SK-N-SH (cell line): ENCODE measurements at regions not wholly inside any gene's neighbourhood (a gene's known extent, or its start where the extent isn't known, plus 50 kb on each side); places are given as distances from the start of the nearest gene placed in this dataset.

Experiments
- CTCF ChIA-PET: fragments of 300-600, 350-600 bp; formaldehyde crosslinking; extraction: SDS; loops from one replicate; lab custom pipeline; 2021; lab: Yijun Ruan, JAX
- POLR2A ChIA-PET: fragments of 350-600 bp; sonication (Branson Sonifier 250); formaldehyde crosslinking; extraction: SDS; loops from one replicate; lab custom pipeline; 2020; ENCODE audit warnings: antibody characterized with exemption, inconsistent platforms; lab: Yijun Ruan, JAX
- DNase-seq: peaks from one replicate; pipeline ENCODE4 v3.0.0; 2012
- H2AFZ ChIP-seq: fragments of 200-600 bp; sonication (generic); 2 replicates; pipeline ENCODE4 v1.8.1; 2016; ENCODE audit warnings: antibody characterized with exemption, mild to moderate bottlenecking, low read depth
- H3F3A ChIP-seq: fragments of 200-600 bp; sonication (generic); replicated peaks from 2 replicates; pipeline ENCODE3; 2016; ENCODE audit warnings: antibody characterized with exemption, mild to moderate bottlenecking; ENCODE audit not compliant: insufficient read depth
- H3K27ac ChIP-seq, 2 experiments: fragments of 200-500 bp in 1 of 2; fragments of 200-600 bp in 1 of 2; sonication (Bioruptor generic) in 1 of 2; sonication (generic), shearing (Covaris generic) in 1 of 2; 2 replicates each; pipeline versions ENCODE4 v1.5.1 to v1.6.1; 2014 to 2016; ENCODE audit warnings: low read depth in 2 of 2, inconsistent platforms in 1 of 2, low read length in 1 of 2, mild to moderate bottlenecking in 1 of 2, mixed read lengths in 1 of 2
- H3K27me3 ChIP-seq: fragments of 200-600 bp; sonication (generic), shearing (Covaris generic); 2 replicates; pipeline ENCODE4 v1.6.1; 2016; ENCODE audit warnings: mixed run types; ENCODE audit not compliant: insufficient read depth
- H3K36me3 ChIP-seq, 2 experiments: fragments of 200-500 bp in 1 of 2; fragments of 200-600 bp in 1 of 2; sonication (Bioruptor generic) in 1 of 2; sonication (generic) in 1 of 2; replicated peaks in 1 of 2; 2 replicates each; pipeline versions ENCODE3 to v1.5.1; 2014 to 2016; ENCODE audit warnings: low read length in 1 of 2, mild to moderate bottlenecking in 1 of 2; ENCODE audit not compliant: insufficient read depth in 2 of 2, control insufficient read depth in 1 of 2
- H3K4me1 ChIP-seq, 2 experiments: fragments of 200-500 bp in 1 of 2; fragments of 200-600 bp in 1 of 2; sonication (Bioruptor generic) in 1 of 2; sonication (generic), shearing (Covaris generic) in 1 of 2; 2 replicates each; pipeline versions ENCODE4 v1.5.1 to v1.6.1; 2014 to 2016; ENCODE audit warnings: low read depth in 1 of 2, low read length in 1 of 2, mixed run types in 1 of 2; ENCODE audit not compliant: insufficient read depth in 2 of 2, control insufficient read depth in 1 of 2
- H3K4me2 ChIP-seq: fragments of 200-600 bp; sonication (generic), shearing (Covaris generic); 2 replicates; pipeline ENCODE4 v1.6.1; 2017; ENCODE audit warnings: mixed run types
- H3K4me3 ChIP-seq, 2 experiments: fragments of 200-500 bp in 1 of 2; fragments of 200-600 bp in 1 of 2; sonication (Bioruptor generic) in 1 of 2; sonication (generic), shearing (Covaris generic) in 1 of 2; 2 replicates each; pipeline versions ENCODE4 v1.5.1 to v1.8.1; 2014 to 2016; ENCODE audit warnings: low read depth in 2 of 2, inconsistent platforms in 1 of 2, low read length in 1 of 2, mild to moderate bottlenecking in 1 of 2, mixed read lengths in 1 of 2, moderate library complexity in 1 of 2
- H3K79me2 ChIP-seq: fragments of 200-600 bp; sonication (generic); 2 replicates; pipeline ENCODE4 v1.8.1; 2017; ENCODE audit warnings: mild to moderate bottlenecking; ENCODE audit not compliant: insufficient read depth
- H3K9ac ChIP-seq: fragments of 200-600 bp; sonication (generic); 2 replicates; pipeline ENCODE4 v1.6.1; 2017; ENCODE audit warnings: mixed run types
- H3K9me2 ChIP-seq: fragments of 200-600 bp; sonication (generic); 2 replicates; pipeline ENCODE4 v1.6.1; 2017; ENCODE audit warnings: mixed run types
- H3K9me3 ChIP-seq: fragments of 200-600 bp; sonication (generic); 2 replicates; pipeline ENCODE4 v1.6.1; 2017; ENCODE audit warnings: mixed run types, mild to moderate bottlenecking, moderate library complexity
- H4K20me1 ChIP-seq: fragments of 200-600 bp; sonication (generic); 2 replicates; pipeline ENCODE4 v1.6.1; 2017; ENCODE audit warnings: mild to moderate bottlenecking, mixed run types; ENCODE audit not compliant: insufficient read depth
- EP300 ChIP-seq, 2 experiments: IDR thresholded peaks; 2 replicates each; pipeline versions ENCODE4 v1.4.0 to v1.6.1; 2012; ENCODE audit warnings: borderline replicate concordance in 1 of 2, low read depth in 1 of 2, low read length in 1 of 2
- GATA2 ChIP-seq: sonication (generic); formaldehyde crosslinking; IDR thresholded peaks from 2 replicates; pipeline ENCODE4 v1.5.0; 2020; ENCODE audit warnings: mild to moderate bottlenecking, missing genetic modification reagents
- IRF3 ChIP-seq: fragments of 150-350 bp; IDR thresholded peaks from 2 replicates; pipeline ENCODE4 v1.6.1; 2016; ENCODE audit warnings: mild to moderate bottlenecking, low read depth, low read length
- MAX ChIP-seq: IDR thresholded peaks from 2 replicates; pipeline ENCODE4 v1.4.0; 2012; ENCODE audit warnings: low read depth
- MEF2A ChIP-seq: IDR thresholded peaks from 2 replicates; pipeline ENCODE4 v1.4.0; 2012; ENCODE audit warnings: low read depth, borderline replicate concordance
- MXI1 ChIP-seq: IDR thresholded peaks from 2 replicates; pipeline ENCODE4 v1.6.1; 2012; ENCODE audit warnings: mild to moderate bottlenecking, low read depth, low read length, improper control_type of control experiment
- REST ChIP-seq: IDR thresholded peaks from 2 replicates; pipeline ENCODE4 v1.6.1; 2012; ENCODE audit warnings: mild to moderate bottlenecking, low read depth, low read length, moderate library complexity
- SIN3A ChIP-seq: IDR thresholded peaks from 2 replicates; pipeline ENCODE4 v1.6.1; 2012; ENCODE audit warnings: low read depth, mild to moderate bottlenecking, low read length, moderate library complexity, borderline replicate concordance
- USF2 ChIP-seq: fragments of 150-350 bp; IDR thresholded peaks from 2 replicates; pipeline ENCODE4 v1.6.1; 2017; ENCODE audit warnings: antibody characterized with exemption, low read length, low read depth, borderline replicate concordance
- WGBS: methylation state at CpG from one replicate; pipeline ENCODE4 v1.1.6; 2017; ENCODE audit warnings: low lambda C conversion rate; 5-methylcytosine and 5-hydroxymethylcytosine counted together

GRCh38 chr2:175734686-175735085, 267.4 kb downstream of the LNPK start:
- CTCF ChIA-PET, result no interaction called here

More at GRCh38 chr2:175734686-175735085, 267.4 kb downstream of the LNPK start:
- POLR2A ChIA-PET, result no interaction called here
- Histone ChIP-seq H3K27ac (no peak overlapping the region), H3K36me3 (no peaks in the 10 kb centered on the region), H3K9me3 (no peaks in the 10 kb centered on the region), H2AFZ (no peak overlapping the region), H3F3A (no peaks in the 10 kb centered on the region), H3K4me3 (no peak overlapping the region), H3K4me2 (no peak overlapping the region), H3K27me3 (no peaks in the 10 kb centered on the region; the same call in 1 of the 2 replicates), H3K79me2 (no peaks in the 10 kb centered on the region), H4K20me1 (no peaks in the 10 kb centered on the region), H3K9me2 (no peaks in the 10 kb centered on the region), H3K4me1 (no peaks in the 10 kb centered on the region), H3K9ac (no peak overlapping the region)
- no peak for DNase-seq
- WGBS, result 49% methylated on average over 3 of the region's 5 CpGs
- TF ChIP-seq MEF2A (no peak), MAX (no peak), IRF3 (no peak), SIN3A (no peak), REST (no peak), USF2 (no peak), MXI1 (no peak), EP300 (IDR thresholded peaks at IDR 0.05; ENCODE audit: borderline replicate concordance in 1 of 2, low read depth in 1 of 2, low read length in 1 of 2) (no peak), GATA2 (CRISPR knock-in tag) (no peak)
